ENCODE measurements at regions not wholly inside any gene's neighbourhood (a gene's known extent, or its start where the extent isn't known, plus 50 kb on each side); places are given as distances from the start of the nearest gene placed in this dataset.

DNA sequence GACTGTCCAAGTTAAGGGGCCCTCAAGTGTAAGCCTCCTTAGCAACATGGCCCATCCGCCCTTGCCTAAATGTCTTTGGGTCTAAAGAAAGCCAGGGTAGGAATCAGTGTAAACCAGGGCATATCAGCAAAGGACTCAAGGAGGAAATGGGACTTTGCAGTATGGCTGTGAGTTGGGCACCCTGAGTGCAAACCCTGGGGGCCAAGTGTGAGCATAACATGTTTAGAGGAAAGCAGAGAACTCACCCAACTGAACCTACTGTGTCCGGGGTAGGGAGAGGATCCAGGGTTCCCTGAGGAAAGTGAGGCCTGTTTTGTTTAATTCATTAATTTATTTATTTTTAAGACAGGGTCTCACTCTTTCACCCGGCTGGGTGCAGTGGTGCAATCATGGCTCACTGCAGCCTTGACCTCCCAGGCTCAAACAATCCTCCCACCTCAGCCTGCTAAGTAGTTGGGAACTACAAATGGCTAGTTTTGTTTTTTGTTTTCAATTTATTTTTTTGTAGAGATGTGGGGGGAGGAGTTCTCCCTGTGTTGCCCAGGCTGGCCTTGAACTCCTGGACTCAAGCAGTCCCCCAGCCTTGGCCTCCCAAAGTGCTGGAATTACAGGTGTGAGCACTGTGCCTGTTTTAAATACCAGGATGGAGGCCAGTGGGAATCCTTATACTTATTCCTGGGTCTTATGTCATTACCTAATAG, 51.0 kb upstream of the ACTR3 start:
- no peak for DNase-seq

DNA sequence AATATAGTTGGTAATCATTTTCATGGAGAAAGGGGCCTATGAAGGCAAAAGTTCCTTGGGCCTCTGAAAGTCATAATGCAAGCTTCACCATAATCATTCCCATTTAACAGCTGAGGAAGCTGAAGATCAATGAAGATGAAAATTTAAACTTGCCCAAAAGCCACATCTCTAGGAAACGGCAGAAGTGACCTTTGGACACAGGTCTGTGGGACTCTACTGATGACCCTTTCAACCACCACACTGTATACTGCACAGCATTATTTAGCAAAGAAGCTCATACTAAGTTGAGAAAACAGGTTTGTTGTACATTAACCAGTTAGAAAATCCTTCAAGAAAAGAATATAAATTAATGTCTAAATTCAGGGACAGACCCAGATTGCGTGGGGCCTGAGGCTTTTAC, 51.6 kb upstream of the ACTR3 start:
- DNase-seq: no peak

DNA sequence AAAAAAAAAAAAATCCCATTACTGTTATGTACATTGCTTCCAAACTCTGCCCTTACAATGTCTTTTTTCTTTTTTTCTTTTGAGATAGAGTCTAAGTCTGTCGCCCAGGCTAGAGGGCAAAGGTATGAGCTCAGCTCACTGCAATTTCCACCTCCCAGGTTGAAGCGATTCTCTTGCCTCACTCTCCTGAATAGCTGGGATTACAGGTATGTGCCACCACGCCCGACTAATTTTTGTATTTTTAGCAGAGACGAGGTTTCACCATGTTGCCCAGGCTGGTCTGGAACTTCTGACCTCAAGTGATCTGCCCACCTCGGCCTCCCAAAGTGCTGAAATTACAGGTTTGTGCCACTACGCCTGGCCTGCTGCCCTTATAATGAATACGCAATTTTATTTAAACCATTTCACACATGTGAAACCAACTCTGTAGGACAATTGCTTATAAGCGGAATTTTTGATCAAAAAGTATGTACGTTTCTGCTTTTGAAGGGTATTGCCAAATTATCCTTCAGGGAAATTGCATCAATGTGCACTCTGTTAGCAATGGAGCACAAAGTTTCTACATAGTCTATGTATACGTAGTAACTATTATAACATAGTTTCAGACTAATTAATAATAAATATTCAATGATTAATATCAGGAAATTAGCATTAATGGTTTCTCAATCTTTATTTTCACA, 55.7 kb upstream of the ACTR3 start:
- peak; percentile 85 to 93 for DNase-seq

DNA sequence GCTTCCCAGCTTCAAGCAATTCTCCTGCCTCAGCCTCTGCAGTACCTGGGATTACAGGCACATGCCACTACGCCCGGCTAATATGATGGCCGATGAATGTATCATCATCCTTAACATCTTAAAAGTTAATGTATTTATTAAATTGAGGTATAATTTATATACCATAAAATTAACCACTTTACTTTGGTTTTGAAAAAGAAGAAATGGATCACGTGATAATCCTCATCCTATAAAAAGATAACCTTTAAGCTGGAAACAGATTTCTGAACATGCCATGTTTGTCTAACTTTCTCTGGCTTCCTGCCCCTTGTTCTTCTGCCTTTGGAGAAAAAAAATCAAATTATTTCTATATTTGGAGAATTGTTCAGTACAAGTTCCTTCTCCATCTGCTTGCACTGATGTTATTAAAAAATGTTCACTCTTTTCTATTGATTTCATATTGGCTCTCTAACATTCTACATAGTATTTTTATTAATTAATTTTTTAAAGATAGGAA, 57.0 kb upstream of the ACTR3 start:
- no peak for DNase-seq

DNA sequence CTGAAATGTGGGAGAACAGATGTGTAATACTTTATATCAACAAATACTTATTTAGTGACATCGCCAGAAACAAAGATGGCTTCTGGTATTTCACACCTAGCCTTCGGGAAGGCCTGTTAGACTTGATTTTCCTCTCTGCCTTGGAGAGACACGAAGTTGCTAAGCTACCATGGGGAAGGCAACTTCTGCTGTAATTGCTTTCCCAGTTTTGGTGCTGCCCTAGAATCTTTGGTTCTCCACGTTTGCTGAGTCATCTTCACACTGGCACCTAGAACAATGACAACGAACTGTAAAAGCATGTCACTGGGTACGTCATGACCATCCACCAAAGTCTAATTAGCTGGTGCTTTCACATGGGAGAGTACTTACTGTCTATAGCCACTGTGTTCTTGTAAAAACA, 58.7 kb upstream of the ACTR3 start:
- DNase-seq: no peak

DNA sequence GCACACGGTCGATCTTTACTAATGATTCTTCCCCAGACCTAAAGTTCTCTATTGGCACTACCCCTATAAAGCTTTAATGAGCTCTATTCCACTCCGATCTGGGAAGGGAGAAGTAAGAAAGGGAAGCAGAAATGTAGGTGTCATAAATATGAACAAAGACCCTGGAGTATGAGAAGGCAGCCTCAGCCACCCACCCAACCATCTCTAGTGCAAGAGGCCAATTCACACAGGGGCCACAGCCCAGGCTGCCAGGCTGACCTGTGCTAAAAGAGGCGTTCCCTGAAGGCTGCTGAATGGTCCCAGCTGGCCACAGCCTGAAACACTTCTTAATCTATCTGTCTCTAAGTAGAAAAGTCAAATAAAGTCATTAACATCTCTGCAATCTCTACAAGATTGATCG, 60.1 kb upstream of the ACTR3 start:
- peak; percentile 37 to 68 for DNase-seq

GRCh38 chr2:113829270-113829669, 60.6 kb upstream of the ACTR3 start:
- peak; percentile 45 to 50 for DNase-seq

DNA sequence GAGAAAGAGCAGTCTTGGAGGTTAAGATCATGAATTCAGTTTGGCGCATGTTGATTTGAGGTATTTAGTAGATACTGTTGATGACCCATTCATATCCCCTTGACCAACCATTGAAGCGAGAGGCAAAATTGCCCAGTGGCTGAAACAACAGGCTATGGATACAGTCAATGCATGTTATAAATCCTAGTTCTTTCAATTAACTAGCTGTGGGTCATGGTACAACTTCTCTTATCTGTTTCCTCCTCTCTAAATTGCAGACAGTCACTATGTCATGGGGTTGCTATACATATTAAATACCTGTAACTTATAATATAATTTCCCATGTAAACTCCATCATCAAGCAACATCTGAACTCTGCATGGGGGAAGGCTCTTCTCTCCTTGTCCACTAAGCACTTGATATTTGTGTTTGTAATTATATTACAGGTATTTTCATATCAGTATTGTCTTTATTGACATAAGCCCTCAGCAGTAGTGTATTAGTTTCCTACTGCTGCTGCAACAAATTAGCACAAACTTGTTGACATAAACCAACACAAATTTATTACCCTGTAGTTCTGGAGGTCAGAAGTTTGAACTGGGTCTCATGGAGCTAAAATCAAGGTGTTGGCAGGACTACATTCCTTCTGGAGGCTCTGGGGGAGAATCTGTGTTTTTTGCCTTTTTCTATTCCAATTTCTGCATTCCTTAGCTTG, 61.7 kb upstream of the ACTR3 start:
- no peak for DNase-seq

DNA sequence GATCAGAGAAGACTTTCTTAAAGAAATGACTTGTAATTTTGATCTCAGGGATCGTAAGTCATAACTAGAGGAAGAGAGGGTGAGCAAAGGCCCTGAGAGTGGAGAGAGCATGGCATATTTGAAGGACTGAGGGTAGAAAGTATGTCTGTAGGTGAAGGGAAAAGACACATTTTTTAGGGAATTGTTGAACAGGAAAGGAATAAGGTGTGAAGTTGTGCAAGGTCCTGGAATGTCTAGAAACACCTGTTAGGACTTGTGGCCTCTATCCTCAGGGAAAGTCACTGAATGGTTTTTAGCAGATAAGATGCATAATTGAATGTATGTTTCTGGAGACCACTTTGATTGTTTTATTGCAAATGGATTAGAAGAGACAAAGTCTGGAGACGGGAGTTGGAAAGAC, 62.5 kb upstream of the ACTR3 start:
- DNase-seq: no peak

- no peak for DNase-seq
These were observed 63.3 kb upstream of the ACTR3 start for GRCh38 chr2:113826346-113827285.

GRCh38 chr2:113823716-113824595, 65.9 kb upstream of the ACTR3 start:
- no peak for DNase-seq

DNA sequence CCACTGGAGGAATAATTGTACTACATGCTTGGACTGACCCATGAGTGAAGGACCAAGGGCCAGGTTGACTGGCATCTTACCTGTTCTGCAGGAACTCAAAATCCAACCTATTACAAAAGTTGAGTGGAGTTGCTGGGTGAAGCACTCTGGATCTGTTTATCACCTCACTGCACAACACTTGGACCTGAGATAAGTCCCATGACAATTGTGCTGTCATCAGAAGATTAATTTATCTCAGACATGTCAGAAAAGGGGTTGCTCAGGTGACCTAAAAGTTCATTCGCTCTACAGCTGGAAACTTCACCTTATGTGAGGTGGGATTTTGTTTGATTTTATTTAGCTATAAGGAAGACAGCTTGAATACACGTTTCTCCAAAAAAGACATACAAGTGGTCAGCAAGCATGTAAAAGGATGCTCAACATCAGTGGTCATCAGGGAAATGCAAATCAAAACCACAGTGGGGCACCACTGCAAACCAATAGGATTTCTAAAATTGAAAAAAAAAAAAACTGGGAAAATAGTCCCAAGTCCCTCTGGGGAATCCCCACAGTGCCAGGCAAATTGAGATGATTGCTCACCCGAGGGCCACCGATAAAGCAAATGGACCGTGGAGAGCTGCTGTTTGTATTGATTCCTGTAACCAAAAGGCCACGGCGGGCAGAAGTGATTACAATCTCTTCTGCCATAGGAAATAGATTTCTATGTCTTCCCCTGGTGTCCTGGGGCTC, 65.8 kb upstream of the SLC35F5 start:
- no peak for DNase-seq

GRCh38 chr2:113818382-113818951, 62.0 kb upstream of the SLC35F5 start:
- no peak for DNase-seq

GRCh38 chr2:113813396-113813795, 57.0 kb upstream of the SLC35F5 start:
- peak in 1 of 2 donors; percentile 54 for DNase-seq

- DNase-seq: no peak
These were observed 55.8 kb upstream of the SLC35F5 start for GRCh38 chr2:113812204-113812603.

DNA sequence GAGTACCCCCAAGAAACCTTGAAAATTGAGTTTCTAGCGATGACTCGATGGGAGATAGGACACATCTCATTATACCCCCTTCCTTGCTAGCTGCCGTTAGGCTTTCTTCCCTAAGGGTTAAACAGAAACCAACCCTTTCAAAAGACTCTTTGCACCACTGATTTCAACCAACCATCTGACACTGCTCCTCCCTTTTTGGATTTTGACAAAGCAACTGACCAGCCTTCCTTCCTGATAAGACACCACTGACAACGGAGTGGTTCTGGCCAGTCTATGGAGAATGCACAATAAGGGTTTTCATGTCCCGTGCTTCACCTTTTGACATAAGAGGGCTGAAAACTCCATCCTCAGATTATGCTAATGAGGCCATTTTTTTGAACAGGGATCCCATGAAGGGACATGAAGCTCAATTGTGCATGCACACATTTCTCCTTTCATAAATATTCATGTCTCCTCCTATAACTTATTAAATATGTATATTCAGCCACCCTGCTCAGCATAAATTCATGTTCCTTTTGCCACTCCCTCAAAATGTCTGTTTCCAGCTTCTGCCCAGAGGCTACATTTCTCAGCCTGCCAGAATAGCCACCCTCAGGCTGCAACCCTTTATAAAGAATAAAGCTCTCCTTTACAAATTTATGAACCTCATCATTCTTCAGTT, 52.8 kb upstream of the SLC35F5 start:
- no peak for DNase-seq

DNA sequence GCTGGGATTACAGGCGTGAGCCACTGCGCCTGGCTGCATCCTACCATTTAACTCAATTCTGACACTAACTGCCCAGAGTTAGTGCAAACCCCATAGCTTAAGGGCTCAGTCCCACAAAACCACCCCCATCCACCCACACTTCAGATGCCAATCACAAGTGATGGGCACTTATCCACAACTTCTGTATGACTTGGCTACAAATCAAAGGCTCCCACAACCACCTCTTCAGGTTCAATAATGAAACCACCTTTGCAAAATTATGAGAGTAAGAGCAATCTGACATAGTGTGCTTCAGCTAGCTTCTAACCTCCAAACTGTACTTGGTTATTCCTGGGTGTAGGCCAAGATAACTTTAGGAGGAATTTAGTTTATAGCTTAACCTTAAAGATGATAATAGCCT, 51.3 kb upstream of the SLC35F5 start:
- no peak for DNase-seq

DNA sequence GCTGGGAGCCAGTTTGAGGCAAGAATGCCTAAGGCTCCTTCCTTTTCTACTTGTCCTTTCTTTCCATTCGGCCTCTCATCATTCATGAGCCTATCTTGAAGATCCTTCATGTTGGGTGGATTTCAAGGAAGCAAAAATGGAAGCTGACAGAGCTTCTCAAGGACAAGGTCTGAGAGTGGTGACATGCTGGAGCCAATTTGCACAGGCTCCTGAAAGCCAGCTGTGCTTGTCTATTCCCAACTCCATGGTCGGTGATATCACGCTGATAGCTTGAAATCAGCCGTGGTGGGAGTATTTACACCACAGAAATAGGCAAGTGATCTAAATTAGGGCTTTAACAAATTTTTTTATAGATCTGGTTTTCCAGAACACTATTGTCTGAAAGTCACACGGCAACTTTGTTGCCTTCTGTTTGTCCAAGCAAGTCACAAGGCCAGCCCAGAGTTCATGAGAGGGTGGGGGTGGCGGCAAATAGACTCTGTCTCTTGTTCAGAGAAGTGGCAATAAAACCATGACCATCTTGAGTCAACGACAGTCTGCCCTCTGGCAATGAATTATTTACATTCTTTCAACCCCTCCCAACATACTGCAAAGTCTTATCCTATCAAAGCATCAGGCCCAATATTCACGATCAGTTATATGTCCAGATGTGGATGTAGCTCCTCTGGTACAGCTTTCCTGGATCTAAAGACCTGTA, 49.9 kb upstream of the SLC35F5 start:
- no peak for DNase-seq
